GM19035 (cell line): ENCODE measurements at regions not wholly inside any gene's neighbourhood (a gene's known extent, or its start where the extent isn't known, plus 50 kb on each side); places are given as distances from the start of the nearest gene placed in this dataset.
A peak's percentile ranks its signal among the peaks of the same experiment; 100 is the strongest.
"Not testable (repeated sequence)": the region's sequence is repeated elsewhere in the genome, so short reads cannot be mapped to it uniquely, and the experiment has no call there.

Source experiments
- ATAC-seq: cut with Tn5 transposase; IDR thresholded peaks from one replicate; pipeline ENCODE4 v1.9.1; 2021; ENCODE audit not compliant: unreplicated experiment

DNA sequence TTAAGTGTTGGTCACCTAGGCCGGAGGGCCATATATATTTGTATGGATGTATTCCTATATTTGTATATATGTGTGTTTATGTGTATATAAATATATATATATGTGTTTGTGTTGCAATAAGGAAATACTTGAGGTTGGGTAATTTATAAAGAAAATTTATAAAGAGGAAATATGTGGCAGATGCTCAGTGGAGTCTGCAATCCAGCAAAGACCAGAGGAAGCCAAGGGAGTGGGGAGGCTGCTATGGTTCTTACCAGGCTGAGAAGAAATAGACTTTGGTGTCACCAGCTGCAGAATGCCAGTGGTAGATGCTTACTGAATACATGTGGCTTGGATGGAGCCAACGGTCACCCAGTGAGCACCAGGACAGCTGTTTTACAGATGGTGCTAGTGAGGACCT lies 97.4 kb upstream of the ELOVL5 start:
- no peak for ATAC-seq

DNA sequence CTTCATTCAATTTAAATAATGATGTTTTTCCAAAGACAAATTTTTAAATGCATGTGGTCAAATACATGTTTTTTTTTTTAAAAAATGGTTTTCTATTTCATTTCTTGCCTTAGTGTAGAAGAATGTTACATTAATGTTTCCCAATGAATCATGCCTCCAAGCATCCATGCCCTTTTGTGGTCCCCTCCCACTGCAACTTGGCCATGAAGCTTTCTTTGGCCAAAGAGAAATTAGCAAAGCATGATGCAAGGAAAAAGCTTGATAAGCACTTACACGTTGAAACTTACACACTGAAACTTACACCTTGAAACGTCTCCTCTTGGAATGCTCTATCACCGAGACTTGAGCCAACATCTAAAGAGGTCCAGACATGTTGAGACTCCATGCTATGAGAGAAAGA lies 93.0 kb upstream of the ELOVL5 start:
- ATAC-seq, result no peak

DNA sequence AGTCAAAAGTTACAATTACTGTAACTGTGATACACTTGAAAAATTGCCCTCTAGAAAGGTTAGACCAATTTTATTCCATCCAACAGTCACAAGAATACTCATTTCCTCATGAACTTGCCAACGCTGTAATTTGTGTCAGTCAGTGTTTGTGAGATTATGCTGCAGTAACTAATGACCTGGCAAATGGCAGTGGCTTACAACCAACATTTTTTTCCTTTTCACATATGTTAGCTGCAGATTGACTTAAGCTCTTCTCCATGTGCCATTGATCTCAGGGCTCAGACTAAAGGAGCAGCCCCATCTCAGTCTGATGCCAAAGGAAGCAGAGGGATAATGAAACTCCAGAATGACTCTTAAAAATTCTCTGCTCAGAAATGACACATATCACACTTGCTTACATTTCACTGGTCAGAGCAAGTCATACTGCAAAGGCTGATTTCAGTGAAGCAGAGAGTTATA lies 92.3 kb upstream of the ELOVL5 start:
- peak; percentile 43 for ATAC-seq

DNA sequence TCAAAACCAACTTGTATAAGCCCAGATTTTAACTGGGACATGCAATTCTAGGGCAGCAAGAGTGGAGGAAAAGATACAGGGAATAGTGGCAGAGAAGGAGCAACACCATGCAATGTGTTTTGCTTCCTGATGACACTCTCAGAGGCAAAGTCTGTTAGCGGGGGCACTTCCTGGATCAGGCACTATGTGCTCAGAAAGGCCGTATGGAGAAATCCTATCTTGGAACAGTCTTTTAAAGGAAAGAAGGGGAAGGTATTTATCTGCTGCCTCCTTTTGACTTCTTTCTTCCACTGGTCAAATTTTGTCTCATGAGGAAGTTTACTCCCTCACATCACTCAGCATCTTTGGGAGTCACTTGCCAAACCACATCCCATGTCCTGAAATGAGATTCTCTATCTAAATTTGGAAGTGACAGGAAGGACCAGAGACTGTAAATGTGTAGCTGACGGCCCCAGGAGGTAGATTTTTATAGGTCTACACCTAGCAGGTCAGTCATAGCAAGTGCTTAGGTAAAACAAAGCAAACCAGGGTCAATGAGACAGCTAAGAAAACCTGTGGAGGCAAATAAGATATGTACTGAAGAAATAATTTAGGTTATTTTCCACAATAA lies 91.7 kb upstream of the ELOVL5 start:
- no peak for ATAC-seq

DNA sequence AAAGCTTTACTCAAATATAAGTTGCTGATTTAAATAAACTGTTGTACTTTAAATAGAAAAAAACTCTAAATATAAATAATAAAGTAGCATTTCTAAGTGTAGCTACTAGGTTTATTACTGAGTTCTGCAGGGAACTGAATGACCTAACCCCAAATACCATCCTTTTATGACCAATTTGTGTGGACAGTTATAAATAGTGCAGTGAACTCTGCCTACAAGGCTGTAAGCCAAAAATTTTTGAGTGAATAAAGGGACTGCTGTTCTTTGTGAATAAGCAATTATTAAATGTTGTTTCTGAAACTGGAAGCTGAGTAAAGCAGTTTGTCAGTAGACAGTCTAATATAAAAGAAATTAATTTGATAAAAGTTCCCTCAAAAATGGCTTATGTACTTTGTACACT lies 90.8 kb upstream of the ELOVL5 start:
- ATAC-seq, result no peak

DNA sequence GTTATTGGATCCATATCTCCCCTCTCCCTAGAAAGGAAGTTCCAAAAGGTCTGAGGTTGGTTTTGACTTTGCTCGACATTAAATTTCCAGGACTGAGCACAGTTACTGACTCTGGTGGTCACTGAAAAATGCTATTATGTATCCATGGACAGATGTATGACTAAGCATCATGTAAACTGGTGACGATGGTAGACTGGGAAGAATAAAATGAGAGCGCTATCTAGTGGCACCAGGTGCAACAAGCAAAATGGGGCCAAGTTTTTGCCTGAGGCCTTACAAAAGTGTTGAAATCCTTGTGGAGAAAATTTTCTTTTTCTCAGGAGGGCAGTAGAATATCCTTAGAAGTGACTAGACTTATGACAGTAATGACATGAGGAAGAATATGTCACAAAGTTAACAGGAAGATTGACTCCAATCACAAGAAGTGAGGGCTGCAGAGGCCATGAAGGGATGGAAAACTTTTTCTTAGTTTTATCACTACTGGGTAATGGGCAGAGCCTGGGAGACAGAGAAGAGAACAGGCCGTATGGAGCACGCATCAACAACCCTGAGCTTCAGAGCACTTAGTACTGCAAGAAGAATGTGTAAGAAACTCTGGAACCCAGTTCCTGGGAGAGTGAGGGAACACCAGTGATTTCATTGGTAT lies 88.9 kb upstream of the ELOVL5 start:
- ATAC-seq, result peak; percentile 64

DNA sequence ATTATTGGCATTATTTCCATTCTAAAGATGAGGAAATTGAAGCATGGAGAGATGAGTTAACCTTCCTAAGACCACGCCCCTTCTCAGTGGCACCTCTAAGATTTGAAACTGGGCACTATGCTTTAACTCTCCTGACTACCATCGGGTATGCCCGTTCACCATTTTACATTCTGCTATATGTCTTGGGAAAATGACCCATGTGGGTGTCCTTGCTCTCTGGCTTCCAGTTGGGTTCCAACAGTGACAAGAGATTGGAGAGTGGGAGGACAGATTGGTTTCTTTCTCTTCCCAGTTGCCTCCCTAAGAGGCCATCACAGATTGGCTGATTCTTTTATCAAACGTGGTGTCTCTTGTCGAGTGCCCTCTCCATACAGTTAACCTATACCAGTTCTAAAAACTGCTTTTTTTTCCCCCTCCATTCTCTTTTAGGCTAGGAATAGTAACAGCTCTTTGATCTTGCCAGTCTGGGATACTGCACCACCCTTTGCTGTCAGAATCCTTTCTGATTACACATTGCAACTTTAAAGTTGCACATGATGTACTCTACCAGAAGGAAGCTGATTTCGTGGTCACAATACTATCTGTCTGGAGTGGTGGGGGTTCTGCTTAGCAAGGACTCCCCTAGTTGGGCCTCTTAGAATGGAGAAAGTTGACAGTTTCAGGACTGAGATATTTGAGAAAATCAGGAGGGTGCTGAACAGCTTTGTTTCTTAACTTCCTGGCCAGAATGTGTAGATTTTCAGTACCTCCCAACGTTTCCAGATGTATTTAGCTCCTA lies 88.0 kb upstream of the ELOVL5 start:
- ATAC-seq, result no peak

DNA sequence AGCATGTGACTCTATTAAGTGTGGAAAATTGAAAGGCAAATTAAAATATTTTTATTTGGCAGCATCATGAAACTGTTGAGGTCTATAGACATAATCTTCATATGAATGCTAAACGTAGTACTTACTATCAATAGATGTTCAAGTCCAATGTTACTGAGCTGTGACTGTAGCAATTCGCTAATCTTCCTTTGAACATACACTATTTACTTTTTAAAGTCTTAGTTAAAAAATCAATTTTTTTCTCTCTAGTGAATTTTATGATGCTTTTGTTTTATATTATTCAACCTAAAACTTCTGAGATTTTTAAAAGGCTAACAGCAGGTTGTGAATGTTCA lies 85.2 kb upstream of the ELOVL5 start:
- no peak for ATAC-seq

DNA sequence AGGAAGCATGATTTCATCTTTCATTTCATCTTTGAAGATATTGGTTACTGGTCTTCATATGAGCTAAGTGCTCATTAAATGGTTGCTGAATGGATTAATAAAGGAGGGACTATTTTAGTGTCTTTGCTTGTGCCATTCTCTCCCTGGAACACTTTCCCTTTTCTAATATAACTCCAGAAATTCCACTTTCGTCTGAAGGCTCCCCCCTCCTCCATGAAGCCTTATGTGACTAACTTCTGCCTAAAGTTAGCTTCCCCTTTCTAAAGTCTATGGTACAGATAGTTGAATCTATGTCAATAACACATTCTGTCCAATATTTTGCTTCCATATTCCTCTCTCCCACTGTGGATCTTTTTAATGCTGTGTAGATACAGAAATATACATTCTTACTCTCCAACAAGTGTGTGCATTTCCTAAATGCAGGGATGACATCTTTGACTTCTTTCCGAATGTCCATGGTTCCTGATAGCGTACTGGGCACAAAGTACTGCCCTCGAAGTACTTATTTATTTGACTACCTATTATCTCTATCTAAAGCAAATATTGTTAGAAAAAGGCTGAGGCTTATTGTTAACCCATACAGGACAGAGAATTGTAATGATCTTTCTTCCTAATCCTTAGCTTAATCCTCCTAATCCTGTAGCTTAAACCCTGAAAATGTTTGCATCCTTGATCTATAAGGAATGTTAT lies 84.7 kb upstream of the ELOVL5 start:
- no peak for ATAC-seq

DNA sequence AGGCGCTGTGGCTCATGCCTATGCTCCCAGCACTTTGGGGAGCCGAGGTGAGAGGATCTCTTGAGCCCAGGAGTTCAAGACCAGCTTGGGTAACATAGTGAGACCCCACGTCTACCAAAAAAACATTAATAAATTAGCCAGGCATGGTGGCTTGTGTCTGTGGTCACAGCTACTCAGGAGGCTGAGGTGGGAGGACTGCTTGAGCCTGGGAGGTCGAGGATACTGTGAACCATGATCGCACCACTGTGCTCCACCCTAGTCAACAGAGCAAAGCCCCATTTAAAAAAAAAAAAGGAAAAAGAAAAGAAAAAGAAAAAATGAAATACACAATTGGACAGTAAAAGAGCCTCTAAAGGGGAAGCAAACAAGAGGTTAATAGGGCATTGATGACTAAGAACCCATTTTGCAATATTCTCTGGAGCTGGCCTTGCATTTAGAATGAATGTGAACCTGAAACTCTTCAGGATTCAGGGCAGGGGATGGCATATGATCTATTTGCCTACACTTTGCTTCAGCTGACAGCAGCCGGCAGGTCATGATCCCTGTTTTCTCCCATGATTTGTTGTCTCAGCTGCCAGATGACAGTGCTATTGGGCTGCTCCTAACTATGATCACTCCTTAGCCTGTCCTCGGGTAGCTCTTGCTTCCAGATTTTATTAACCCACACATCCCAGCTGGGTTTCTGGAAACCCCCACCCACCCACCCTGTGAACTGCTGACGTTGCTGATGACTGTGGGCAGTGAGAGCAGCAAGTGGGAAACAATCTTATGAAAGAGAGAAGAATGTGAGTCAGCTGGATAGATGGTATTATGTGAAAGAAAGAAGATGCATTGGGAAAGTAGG lies 83.8 kb upstream of the ELOVL5 start:
- no peak for ATAC-seq

DNA sequence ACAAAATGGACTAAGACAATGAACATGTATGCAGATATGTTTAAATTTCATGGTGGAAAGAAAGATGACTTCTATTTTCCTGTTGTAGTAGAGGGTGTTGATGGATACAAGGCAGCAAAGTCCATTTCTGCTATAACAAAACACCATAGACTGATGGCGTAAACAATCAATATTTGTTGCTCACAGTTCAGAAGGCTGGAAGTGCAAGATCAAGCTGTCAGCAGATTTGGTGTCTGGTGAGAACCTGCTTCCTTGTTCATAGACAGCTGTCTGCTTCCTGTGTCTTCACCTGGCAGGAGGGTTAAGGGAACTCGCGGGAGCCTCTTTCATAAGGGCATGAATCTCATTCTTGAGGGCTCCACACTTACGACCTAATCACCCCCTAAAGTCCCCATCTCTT lies 83.0 kb upstream of the ELOVL5 start:
- no peak for ATAC-seq

DNA sequence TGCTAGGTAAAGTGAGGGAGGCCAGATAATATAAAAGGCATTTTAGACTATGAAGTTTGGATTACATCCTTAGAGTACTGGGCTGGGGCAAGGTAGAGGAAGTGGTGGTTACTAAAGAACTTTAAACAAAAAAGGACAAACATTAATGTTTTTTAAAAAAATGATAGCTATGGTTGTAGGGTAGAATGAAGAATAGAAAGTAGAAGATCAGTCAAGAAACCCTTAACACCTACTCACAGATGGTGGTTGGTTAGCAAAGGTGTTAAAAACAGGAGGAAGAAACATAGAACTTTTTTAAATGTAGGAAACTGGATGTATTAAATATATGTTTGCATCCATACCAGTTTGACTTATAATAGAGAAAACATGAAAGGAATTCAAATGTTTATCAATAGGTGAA lies 80.7 kb upstream of the ELOVL5 start:
- no peak for ATAC-seq

DNA sequence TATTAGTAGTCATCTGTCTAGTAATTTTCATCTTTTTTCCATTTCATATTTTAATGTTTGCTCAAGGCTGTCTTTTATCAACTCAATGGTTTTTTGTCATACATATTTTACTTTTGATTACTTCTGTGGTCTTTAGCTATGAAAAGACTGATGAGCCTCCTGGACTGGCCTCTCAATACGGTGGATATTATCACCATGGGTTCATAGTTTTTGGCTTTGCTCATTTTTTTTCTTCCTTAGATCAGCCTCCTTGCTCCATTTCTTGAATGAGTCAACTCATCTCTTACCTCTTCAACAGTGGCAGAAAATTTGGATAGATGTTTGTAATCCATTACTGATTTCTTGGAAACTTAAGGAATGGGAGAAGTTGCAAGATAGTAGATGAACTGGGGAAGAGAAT lies 80.1 kb upstream of the ELOVL5 start:
- ATAC-seq, result no peak

DNA sequence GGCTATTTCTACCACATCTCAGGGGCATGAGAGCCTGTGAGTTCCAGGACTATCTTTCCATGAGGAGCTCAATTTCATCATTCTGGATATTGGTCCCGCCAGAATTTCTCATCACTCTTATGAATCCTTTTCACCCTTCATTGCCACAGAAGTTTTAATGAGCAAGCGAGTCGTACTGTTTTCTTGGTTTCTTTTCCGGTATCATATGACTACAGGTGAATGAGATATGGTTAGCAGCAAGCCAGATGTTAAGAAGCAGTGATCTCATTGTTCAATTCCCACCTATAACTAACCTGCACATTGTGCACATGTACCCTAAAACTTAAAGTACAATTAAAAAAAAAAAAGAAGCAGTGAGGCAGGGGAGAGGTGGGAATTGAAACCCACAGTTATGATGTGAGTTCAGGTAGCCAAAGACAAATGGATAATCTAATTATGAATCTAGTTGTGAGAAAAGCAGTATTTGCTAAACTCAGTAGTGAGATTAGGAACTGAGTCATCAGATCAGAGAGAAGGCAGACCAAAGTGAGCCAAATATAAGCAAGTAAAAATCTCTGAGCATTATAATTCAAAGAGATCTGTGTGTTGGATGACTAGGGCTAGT lies 78.0 kb upstream of the ELOVL5 start:
- peak; percentile 84 for ATAC-seq

DNA sequence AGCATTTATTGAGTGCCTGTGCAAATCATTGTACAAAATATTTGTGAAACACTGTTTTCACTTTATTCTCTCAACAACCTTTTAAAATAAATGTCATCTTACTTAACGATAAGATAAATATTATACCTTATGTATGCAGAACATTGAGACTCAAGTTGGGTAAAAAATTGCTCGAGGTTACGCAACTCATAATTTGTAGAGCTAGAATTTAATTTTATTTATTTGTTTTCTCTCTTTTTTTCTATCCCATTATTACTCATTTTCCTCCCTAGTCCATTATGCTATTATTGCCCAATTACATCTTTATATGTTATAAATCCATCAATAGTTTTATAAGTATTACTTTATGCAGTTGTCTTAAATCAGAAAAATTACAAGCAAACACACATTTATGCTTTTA lies 77.4 kb upstream of the ELOVL5 start:
- ATAC-seq, result no peak

DNA sequence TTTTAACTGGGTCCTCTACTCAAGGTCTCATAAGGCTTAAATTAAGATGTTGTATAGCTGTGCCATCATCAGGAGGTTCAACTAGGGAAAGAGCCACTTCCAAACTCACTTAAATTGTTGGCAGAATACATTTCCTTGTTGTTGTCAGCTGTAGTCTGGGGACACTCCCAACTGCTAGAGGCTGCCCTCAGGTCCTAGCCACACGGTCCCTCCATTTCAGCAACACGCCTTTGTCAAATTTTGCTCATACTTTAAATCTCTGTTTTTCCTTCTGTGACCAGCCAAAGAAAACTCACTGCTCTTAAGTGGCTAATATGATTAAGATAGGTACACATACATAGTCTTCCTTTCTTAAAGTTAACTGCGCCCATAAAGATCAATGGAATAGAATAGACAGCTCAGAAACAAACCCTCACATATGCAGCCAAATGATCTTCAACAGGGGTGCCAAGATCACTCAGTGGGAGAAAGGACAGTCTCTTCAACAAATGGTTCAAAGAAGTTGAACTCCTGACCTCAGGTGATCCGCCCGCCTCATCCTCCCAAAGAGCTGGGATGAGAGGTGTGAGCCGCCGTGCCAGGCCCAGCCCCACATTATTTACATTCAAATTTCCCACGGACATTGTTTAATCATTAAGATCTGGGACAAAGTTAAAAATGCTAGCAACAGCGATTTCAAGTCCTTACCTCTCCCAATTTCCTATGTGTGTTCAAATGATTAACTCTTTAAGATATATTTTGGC lies 76.4 kb upstream of the ELOVL5 start:
- ATAC-seq, result no peak

DNA sequence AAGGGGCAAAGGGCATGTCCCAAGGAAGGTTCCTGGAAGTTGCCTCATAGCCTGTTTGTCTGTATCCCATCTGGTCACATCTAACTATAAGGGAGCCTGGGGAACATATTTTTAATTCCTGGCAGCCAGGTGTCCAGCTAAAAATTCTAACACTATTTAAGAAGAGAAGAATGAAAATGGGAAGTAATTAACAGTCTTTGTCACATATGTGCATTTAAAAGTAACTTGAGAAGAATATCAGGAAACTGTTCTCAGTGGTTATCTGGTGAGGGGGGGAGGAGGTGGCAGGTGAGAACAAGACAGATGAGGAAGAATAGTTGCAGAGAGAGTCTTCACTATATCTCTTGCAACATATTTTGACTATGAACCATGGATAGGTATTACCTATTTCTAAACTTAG lies 75.5 kb upstream of the ELOVL5 start:
- ATAC-seq, result no peak

DNA sequence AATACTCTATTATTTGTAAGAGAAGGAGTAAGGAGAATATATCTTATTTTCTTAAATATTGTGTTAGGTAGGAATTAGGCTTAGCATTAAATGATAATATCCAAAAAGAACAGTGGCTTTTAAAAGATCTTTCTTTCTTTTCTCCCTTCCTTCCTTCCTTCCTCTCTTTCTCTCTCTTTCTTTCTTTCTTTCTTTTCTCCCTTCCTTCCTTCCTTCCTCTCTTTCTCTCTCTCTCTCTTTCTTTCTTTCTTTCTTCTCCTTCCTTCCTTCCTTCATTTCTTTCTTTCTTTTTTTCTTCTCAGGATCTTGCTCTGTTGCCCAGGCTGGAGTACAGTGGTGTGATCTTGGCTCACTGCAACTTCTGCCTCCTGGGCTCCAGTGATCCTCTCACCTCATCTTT lies 74.8 kb upstream of the ELOVL5 start:
- not testable (repeated sequence) for ATAC-seq

DNA sequence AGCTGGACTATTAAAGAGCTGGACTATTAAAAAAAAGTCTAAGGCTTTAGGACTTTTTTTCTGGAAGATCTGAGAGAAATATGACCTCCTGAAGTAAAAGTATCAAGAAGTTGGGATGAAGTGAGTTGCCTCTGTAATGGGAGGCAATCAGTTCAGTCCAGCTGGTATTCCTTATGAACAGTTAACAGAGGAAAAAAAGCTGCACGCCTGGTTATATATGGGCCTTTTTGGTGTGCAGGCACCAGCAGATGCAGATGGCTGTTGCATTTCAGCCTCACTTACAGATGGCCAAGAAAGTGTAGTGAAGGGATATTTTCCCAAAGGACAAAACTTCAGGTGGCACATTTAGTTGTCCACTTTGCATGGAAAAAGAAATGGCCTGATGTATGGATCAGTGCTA lies 70.3 kb upstream of the ELOVL5 start:
- no peak for ATAC-seq

DNA sequence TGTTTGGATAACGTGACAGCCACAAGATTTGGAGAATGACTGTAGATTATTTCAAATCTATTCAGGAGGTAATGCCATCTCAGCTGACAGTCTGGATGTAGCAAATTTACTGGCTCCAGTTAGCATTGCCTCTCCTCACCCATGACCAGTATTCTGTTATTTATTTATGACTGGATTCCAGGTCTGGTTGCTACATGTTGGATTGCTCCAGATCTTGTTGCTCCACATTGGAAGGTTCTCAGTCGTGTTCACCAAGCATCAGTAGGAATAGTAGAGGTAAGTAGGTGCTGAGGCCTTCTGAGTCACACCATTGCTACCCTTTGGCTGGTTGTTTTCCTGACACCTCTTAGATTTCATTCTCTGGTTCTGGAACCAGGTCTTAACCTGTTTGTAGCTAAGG lies 69.5 kb upstream of the ELOVL5 start:
- no peak for ATAC-seq
